ENCODE measurements at regions not wholly inside any gene's neighbourhood (a gene's known extent, or its start where the extent isn't known, plus 50 kb on each side); places are given as distances from the start of the nearest gene placed in this dataset.

- no peak for TF ChIP-seq CTCF (IDR thresholded peaks at IDR 0.05; ENCODE audit: insufficient read depth, low read length, poor library complexity, severe bottlenecking)
- no peak for TF ChIP-seq EZH2phosphoT487 (conservative IDR thresholded peaks at IDR 0.05; ENCODE audit: low read length)
Observed at GRCh38 chr7:82655965-82656364, 212.4 kb upstream of the CACNA2D1 start.
